Astrocyte (in vitro differentiated cells and primary cell): ENCODE measurements at regions not wholly inside any gene's neighbourhood (a gene's known extent, or its start where the extent isn't known, plus 50 kb on each side); places are given as distances from the start of the nearest gene placed in this dataset.
A peak's percentile ranks its signal among the peaks of the same experiment; 100 is the strongest.

Experiments used
- DNase-seq: peaks from one replicate; pipeline ENCODE4 v3.0.0-alpha.2; 2010; ENCODE audit warnings: low read depth
- FAIRE-seq: peaks from 2 replicates; lab custom pipeline; 2011; peaks lifted over from hg19 to GRCh38; lab: Jason Lieb, UNC
- H2AFZ ChIP-seq: 2 replicates; pipeline ENCODE4 v1.6.0; 2012; ENCODE audit warnings: low read depth, low read length, inconsistent platforms
- H3K27ac ChIP-seq: 2 replicates; pipeline ENCODE4 v1.5.1; 2011; ENCODE audit warnings: low read depth, low read length, inconsistent platforms
- H3K27me3 ChIP-seq: 2 replicates; pipeline ENCODE4 v1.6.0; 2011; ENCODE audit warnings: low read length, inconsistent platforms; ENCODE audit not compliant: insufficient read depth
- H3K36me3 ChIP-seq: 2 replicates; pipeline ENCODE4 v1.5.1; 2011; ENCODE audit warnings: low read length, inconsistent platforms; ENCODE audit not compliant: insufficient read depth
- H3K4me1 ChIP-seq: 2 replicates; pipeline ENCODE4 v1.5.1; 2011; ENCODE audit warnings: low read length, inconsistent platforms; ENCODE audit not compliant: insufficient read depth
- H3K4me2 ChIP-seq: 2 replicates; pipeline ENCODE4 v1.6.0; 2012; ENCODE audit warnings: low read length, inconsistent platforms
- H3K4me3 ChIP-seq: 2 replicates; pipeline ENCODE4 v1.5.1; 2011; ENCODE audit warnings: low read depth, mild to moderate bottlenecking, low read length, inconsistent platforms; ENCODE audit not compliant: insufficient read depth
- H3K79me2 ChIP-seq: 2 replicates; pipeline ENCODE4 v1.6.0; 2012; ENCODE audit warnings: mild to moderate bottlenecking, low read length, inconsistent platforms; ENCODE audit not compliant: insufficient read depth
- H3K9ac ChIP-seq: 2 replicates; pipeline ENCODE4 v1.6.0; 2012; ENCODE audit warnings: mild to moderate bottlenecking, low read length, inconsistent platforms
- H3K9me3 ChIP-seq: 2 replicates; pipeline ENCODE4 v1.5.1; 2012; ENCODE audit warnings: low read depth, mild to moderate bottlenecking, low read length, inconsistent platforms; ENCODE audit not compliant: insufficient read depth
- H4K20me1 ChIP-seq: 2 replicates; pipeline ENCODE4 v1.6.0; 2012; ENCODE audit warnings: low read length, inconsistent platforms; ENCODE audit not compliant: insufficient read depth
- H3K27ac Mint-ChIP-seq: one replicate; pipeline ENCODE4 v1.8.0; 2021; ENCODE audit warnings: mild to moderate bottlenecking, mixed read lengths; ENCODE audit not compliant: unreplicated experiment
- H3K27me3 Mint-ChIP-seq: one replicate; pipeline ENCODE4 v1.8.0; 2021; ENCODE audit warnings: low read depth, mixed read lengths; ENCODE audit not compliant: unreplicated experiment
- H3K36me3 Mint-ChIP-seq: one replicate; pipeline ENCODE4 v1.8.0; 2021; ENCODE audit warnings: low read depth, mixed read lengths; ENCODE audit not compliant: unreplicated experiment
- H3K4me1 Mint-ChIP-seq: one replicate; pipeline ENCODE4 v1.8.0; 2021; ENCODE audit warnings: low read depth, mixed read lengths; ENCODE audit not compliant: unreplicated experiment
- H3K4me3 Mint-ChIP-seq: one replicate; pipeline ENCODE4 v1.8.0; 2021; ENCODE audit warnings: mild to moderate bottlenecking, moderate library complexity, mixed read lengths; ENCODE audit not compliant: unreplicated experiment
- H3K9me3 Mint-ChIP-seq: one replicate; pipeline ENCODE4 v1.8.0; 2021; ENCODE audit warnings: mild to moderate bottlenecking, mixed read lengths; ENCODE audit not compliant: unreplicated experiment
- EZH2 ChIP-seq: IDR thresholded peaks from 2 replicates; pipeline ENCODE4 v1.6.1; 2012; ENCODE audit warnings: mild to moderate bottlenecking, low read length, inconsistent platforms; ENCODE audit not compliant: insufficient read depth
- TF ChIP-seq, protein P1 (sequence below): IDR thresholded peaks from 2 replicates; pipeline ENCODE4 v1.5.1; 2011; ENCODE audit warnings: low read depth, mild to moderate bottlenecking, inconsistent platforms, low read length, moderate library complexity; ENCODE audit not compliant: insufficient read depth

GRCh38 chr11:130785380-130786116 lies 130.7 kb downstream of the SNX19 start:
- Histone ChIP-seq H3K4me3 (no peak overlapping the region), H3K9me3 (no peaks in the 10 kb centered on the region), H3K9ac (no peak overlapping the region), H4K20me1 (no peaks in the 10 kb centered on the region), H3K79me2 (no peaks in the 10 kb centered on the region), H3K36me3 (no peaks in the 10 kb centered on the region), H3K4me2 (no peak overlapping the region), H3K4me1 (peaks cover 36% of the 10 kb centered on the region), H3K27me3 (no peaks in the 10 kb centered on the region), H3K27ac (no peak overlapping the region), H2AFZ (no peak overlapping the region)
- FAIRE-seq (no peak), DNase-seq (peak; percentile 80)
- peaks cover 45% of the 10 kb centered on the region for H3K4me1 Mint-ChIP-seq
- no peak overlapping the region for H3K27ac Mint-ChIP-seq
- H3K36me3 Mint-ChIP-seq: no peaks in the 10 kb centered on the region
- no peak overlapping the region for H3K4me3 Mint-ChIP-seq
- peaks cover 5% of the 10 kb centered on the region for H3K9me3 Mint-ChIP-seq
- TF ChIP-seq, protein P1, sequence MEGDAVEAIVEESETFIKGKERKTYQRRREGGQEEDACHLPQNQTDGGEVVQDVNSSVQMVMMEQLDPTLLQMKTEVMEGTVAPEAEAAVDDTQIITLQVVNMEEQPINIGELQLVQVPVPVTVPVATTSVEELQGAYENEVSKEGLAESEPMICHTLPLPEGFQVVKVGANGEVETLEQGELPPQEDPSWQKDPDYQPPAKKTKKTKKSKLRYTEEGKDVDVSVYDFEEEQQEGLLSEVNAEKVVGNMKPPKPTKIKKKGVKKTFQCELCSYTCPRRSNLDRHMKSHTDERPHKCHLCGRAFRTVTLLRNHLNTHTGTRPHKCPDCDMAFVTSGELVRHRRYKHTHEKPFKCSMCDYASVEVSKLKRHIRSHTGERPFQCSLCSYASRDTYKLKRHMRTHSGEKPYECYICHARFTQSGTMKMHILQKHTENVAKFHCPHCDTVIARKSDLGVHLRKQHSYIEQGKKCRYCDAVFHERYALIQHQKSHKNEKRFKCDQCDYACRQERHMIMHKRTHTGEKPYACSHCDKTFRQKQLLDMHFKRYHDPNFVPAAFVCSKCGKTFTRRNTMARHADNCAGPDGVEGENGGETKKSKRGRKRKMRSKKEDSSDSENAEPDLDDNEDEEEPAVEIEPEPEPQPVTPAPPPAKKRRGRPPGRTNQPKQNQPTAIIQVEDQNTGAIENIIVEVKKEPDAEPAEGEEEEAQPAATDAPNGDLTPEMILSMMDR: no peak
- TF ChIP-seq EZH2: no peak
- H3K27me3 Mint-ChIP-seq: no peaks in the 10 kb centered on the region

GRCh38 chr11:130786586-130786985 lies 129.7 kb downstream of the SNX19 start:
- FAIRE-seq: no peak
- Histone ChIP-seq H3K9me3 (no peaks in the 10 kb centered on the region), H4K20me1 (no peaks in the 10 kb centered on the region), H3K4me3 (no peak overlapping the region), H3K36me3 (no peaks in the 10 kb centered on the region), H3K27me3 (no peaks in the 10 kb centered on the region), H3K27ac (no peak overlapping the region), H3K9ac (no peak overlapping the region), H2AFZ (no peak overlapping the region), H3K4me2 (no peak overlapping the region), H3K79me2 (no peaks in the 10 kb centered on the region), H3K4me1 (peaks cover 31% of the 10 kb centered on the region)
- DNase-seq: no peak
- peaks cover 2% of the 10 kb centered on the region for H3K27me3 Mint-ChIP-seq
- TF ChIP-seq, protein P1: no peak
- no peaks in the 10 kb centered on the region for H3K36me3 Mint-ChIP-seq
- H3K9me3 Mint-ChIP-seq: peaks cover 11% of the 10 kb centered on the region
- peak overlapping the region; percentile 66 for H3K27ac Mint-ChIP-seq
- peaks cover 36% of the 10 kb centered on the region for H3K4me1 Mint-ChIP-seq
- no peak overlapping the region for H3K4me3 Mint-ChIP-seq

DNA sequence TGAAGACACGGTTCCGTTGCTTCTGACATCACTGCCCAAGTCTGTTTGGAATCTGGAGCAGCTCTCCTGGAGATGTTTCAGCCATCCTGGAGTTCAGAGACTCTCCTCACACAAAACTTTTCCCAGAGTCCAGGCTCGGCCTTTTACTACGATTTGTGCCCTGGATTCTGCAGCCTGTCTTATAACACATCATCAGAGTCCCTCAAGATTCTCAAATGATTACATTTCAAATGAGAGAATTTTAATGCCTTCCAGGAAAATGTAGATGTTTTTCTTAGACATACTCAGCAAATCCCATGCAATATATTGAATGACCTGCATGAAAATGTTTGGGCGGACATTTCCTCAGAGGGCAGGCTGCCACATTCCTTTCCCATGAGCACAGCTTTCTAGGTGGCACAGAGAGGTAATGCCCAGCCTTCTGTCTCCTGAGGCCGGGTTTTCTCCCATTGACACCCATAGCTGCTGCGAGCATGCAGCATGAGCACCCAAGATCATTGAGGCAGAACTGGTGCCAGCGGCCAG lies 129.1 kb downstream of the SNX19 start:
- Mint-ChIP-seq H3K36me3 (no peaks in the 10 kb centered on the region), H3K4me1 (peaks cover 31% of the 10 kb centered on the region), H3K27ac (peak overlapping the region; percentile 66), H3K4me3 (no peak overlapping the region), H3K27me3 (peaks cover 2% of the 10 kb centered on the region), H3K9me3 (peaks cover 11% of the 10 kb centered on the region)
- Histone ChIP-seq H3K4me1 (peaks cover 26% of the 10 kb centered on the region), H3K9ac (peak overlapping the region; percentile 6), H4K20me1 (no peaks in the 10 kb centered on the region), H3K9me3 (no peaks in the 10 kb centered on the region), H3K36me3 (no peaks in the 10 kb centered on the region), H3K4me2 (peak overlapping the region; percentile 14), H2AFZ (no peak overlapping the region), H3K79me2 (no peaks in the 10 kb centered on the region), H3K27ac (peak overlapping the region; percentile 22), H3K27me3 (no peaks in the 10 kb centered on the region), H3K4me3 (no peak overlapping the region)
- no peak for FAIRE-seq
- TF ChIP-seq EZH2: no peak
- TF ChIP-seq, protein P1: no peak
- DNase-seq: peak; percentile 43
